A549 (cell line): ENCODE measurements at regions not wholly inside any gene's neighbourhood (a gene's known extent, or its start where the extent isn't known, plus 50 kb on each side); places are given as distances from the start of the nearest gene placed in this dataset.

Experiments
- ATAC-seq, 2 experiments: fragments of 200-7000 bp in 1 of 2; fragments of >200 bp in 1 of 2; cut with Nextera tagmentation in 1 of 2; cut with Tn5 transposase in 1 of 2; 3 replicates each; pipeline versions ENCODE4 v1.8.0 to v1.9.1; 2018 to 2020; ENCODE audit warnings: mild to moderate bottlenecking in 1 of 2, moderate library complexity in 1 of 2
- CTCF ChIA-PET: fragments of 300-600 bp; sonication (Branson Sonifier 250); formaldehyde crosslinking; extraction: SDS; loops from one replicate; lab custom pipeline; 2021; ENCODE audit warnings: antibody characterized with exemption, inconsistent platforms; lab: Yijun Ruan, JAX
- POLR2A ChIA-PET: fragments of 350-600 bp; formaldehyde crosslinking; extraction: SDS; loops from one replicate; lab custom pipeline; 2021; ENCODE audit warnings: antibody characterized with exemption, inconsistent platforms; lab: Yijun Ruan, JAX
- DNase-seq, 2 experiments: peaks; one replicate each; pipeline versions ENCODE4 v3.0.0 to v3.0.0-alpha.2; 2011 to 2016; ENCODE audit warnings: low read depth in 1 of 2, low spot score in 1 of 2
- FAIRE-seq: peaks from 2 replicates; lab custom pipeline; 2011; peaks lifted over from hg19 to GRCh38; lab: Jason Lieb, UNC
- H3K27ac ChIP-seq, 2 experiments: fragments of >200 bp; sonication (Bioruptor Twin); formaldehyde crosslinking; 3 replicates each; pipeline ENCODE4 v1.5.1; 2016 to 2017
- H3K4me1 ChIP-seq: fragments of >200 bp; sonication (Bioruptor Twin); formaldehyde crosslinking; 3 replicates; pipeline ENCODE4 v1.6.1; 2016
- H3K4me2 ChIP-seq: fragments of >200 bp; sonication (Bioruptor Twin); formaldehyde crosslinking; 3 replicates; pipeline ENCODE4 v1.6.1; 2016
- H3K4me3 ChIP-seq: fragments of >200 bp; sonication (Bioruptor Twin); formaldehyde crosslinking; 3 replicates; pipeline ENCODE4 v1.5.1; 2016
- H3K9me3 ChIP-seq: fragments of >200 bp; sonication (Bioruptor Twin); formaldehyde crosslinking; 3 replicates; pipeline ENCODE4 v1.6.1; 2016
- BCL3 ChIP-seq: fragments of >200 bp; sonication (Bioruptor Twin); formaldehyde crosslinking; IDR thresholded peaks from 3 replicates; pipeline ENCODE4 v1.6.1; 2016
- BHLHE40 ChIP-seq: IDR thresholded peaks from 2 replicates; pipeline ENCODE4 v1.6.1; 2012; ENCODE audit warnings: low read depth, low read length, inconsistent platforms
- EHMT2 ChIP-seq: fragments of 200-600 bp; sonication (generic); IDR thresholded peaks from 2 replicates; pipeline ENCODE4 v1.6.1; 2016; ENCODE audit warnings: antibody characterized with exemption, low read depth, mild to moderate bottlenecking, moderate library complexity
- EP300 ChIP-seq, 2 experiments: fragments of >200 bp; sonication (Bioruptor Twin); formaldehyde crosslinking; IDR thresholded peaks; 2 replicates in 1 of 2; 3 replicates in 1 of 2; pipeline ENCODE4 v1.6.1; 2016 to 2017
- ESRRA ChIP-seq: fragments of 150-350 bp; IDR thresholded peaks from 2 replicates; pipeline ENCODE4 v1.6.1; 2014; ENCODE audit warnings: mild to moderate bottlenecking, low read length, borderline replicate concordance
- FOXS1 ChIP-seq: fragments of 250-450 bp; sonication (Bioruptor Pico); IDR thresholded peaks from 2 replicates; pipeline ENCODE4 v1.5.0; 2020; ENCODE audit warnings: mild to moderate bottlenecking, moderate library complexity
- GATA3 ChIP-seq: IDR thresholded peaks from 2 replicates; pipeline ENCODE4 v1.6.1; 2012; ENCODE audit warnings: borderline replicate concordance
- HMGXB4 ChIP-seq: fragments of 250-450 bp; sonication (Bioruptor Pico); IDR thresholded peaks from 2 replicates; pipeline ENCODE4 v1.5.0; 2021; ENCODE audit warnings: mild to moderate bottlenecking, moderate library complexity, borderline replicate concordance
- HOXB13 ChIP-seq: fragments of 250-450 bp; sonication (Bioruptor Pico); IDR thresholded peaks from 2 replicates; pipeline ENCODE4 v1.5.0; 2020; ENCODE audit warnings: low read depth, mild to moderate bottlenecking, moderate library complexity
- KDM5A ChIP-seq: fragments of 200-600 bp; sonication (generic); IDR thresholded peaks from 2 replicates; pipeline ENCODE4 v1.6.1; 2016; ENCODE audit warnings: antibody characterized with exemption, mild to moderate bottlenecking
- MAZ ChIP-seq: fragments of 150-350 bp; IDR thresholded peaks from 2 replicates; pipeline ENCODE4 v1.6.1; 2014; ENCODE audit warnings: antibody characterized with exemption, low read depth, low read length, borderline replicate concordance
- MYC ChIP-seq: IDR thresholded peaks from 2 replicates; pipeline ENCODE4 v1.6.1; 2012; ENCODE audit warnings: mild to moderate bottlenecking, inconsistent platforms, low read length, improper control_type of control experiment, borderline replicate concordance
- NR3C1 ChIP-seq: fragments of >200 bp; sonication (Bioruptor Twin); formaldehyde crosslinking; IDR thresholded peaks from 3 replicates; pipeline ENCODE4 v1.6.1; 2017
- POLR2A ChIP-seq: IDR thresholded peaks from 2 replicates; pipeline ENCODE4 v1.6.1; 2012; ENCODE audit warnings: mild to moderate bottlenecking, low read length
- RFX5 ChIP-seq: fragments of 450-650 bp; IDR thresholded peaks from 2 replicates; pipeline ENCODE4 v1.7.1; 2014; ENCODE audit warnings: antibody characterized with exemption, mild to moderate bottlenecking, moderate library complexity
- SREBF2 ChIP-seq: fragments of 450-650 bp; IDR thresholded peaks from 2 replicates; pipeline ENCODE4 v1.6.1; 2014; ENCODE audit warnings: mild to moderate bottlenecking, moderate library complexity
- WGBS: methylation state at CpG from one replicate; pipeline ENCODE4 v1.1.6; 2017; ENCODE audit errors: missing lambda C conversion rate; 5-methylcytosine and 5-hydroxymethylcytosine counted together
- TF ChIP-seq, protein P1 (sequence below): fragments of >200 bp; sonication (Bioruptor Twin); formaldehyde crosslinking; IDR thresholded peaks from 3 replicates; pipeline ENCODE4 v1.5.1; 2016
- TF ChIP-seq, protein P2 (sequence below): fragments of 450-650 bp; IDR thresholded peaks from 2 replicates; pipeline ENCODE4 v1.6.1; 2014; ENCODE audit warnings: antibody characterized with exemption

GRCh38 chr3:107943786-107944523 is 146.9 kb downstream of the CD47 start (continued):
- TF ChIP-seq, protein P1, sequence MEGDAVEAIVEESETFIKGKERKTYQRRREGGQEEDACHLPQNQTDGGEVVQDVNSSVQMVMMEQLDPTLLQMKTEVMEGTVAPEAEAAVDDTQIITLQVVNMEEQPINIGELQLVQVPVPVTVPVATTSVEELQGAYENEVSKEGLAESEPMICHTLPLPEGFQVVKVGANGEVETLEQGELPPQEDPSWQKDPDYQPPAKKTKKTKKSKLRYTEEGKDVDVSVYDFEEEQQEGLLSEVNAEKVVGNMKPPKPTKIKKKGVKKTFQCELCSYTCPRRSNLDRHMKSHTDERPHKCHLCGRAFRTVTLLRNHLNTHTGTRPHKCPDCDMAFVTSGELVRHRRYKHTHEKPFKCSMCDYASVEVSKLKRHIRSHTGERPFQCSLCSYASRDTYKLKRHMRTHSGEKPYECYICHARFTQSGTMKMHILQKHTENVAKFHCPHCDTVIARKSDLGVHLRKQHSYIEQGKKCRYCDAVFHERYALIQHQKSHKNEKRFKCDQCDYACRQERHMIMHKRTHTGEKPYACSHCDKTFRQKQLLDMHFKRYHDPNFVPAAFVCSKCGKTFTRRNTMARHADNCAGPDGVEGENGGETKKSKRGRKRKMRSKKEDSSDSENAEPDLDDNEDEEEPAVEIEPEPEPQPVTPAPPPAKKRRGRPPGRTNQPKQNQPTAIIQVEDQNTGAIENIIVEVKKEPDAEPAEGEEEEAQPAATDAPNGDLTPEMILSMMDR: no peak
- TF ChIP-seq BHLHE40 (no peak), BCL3 (no peak)
- TF ChIP-seq, all 56 proteins: peak for 0

DNA sequence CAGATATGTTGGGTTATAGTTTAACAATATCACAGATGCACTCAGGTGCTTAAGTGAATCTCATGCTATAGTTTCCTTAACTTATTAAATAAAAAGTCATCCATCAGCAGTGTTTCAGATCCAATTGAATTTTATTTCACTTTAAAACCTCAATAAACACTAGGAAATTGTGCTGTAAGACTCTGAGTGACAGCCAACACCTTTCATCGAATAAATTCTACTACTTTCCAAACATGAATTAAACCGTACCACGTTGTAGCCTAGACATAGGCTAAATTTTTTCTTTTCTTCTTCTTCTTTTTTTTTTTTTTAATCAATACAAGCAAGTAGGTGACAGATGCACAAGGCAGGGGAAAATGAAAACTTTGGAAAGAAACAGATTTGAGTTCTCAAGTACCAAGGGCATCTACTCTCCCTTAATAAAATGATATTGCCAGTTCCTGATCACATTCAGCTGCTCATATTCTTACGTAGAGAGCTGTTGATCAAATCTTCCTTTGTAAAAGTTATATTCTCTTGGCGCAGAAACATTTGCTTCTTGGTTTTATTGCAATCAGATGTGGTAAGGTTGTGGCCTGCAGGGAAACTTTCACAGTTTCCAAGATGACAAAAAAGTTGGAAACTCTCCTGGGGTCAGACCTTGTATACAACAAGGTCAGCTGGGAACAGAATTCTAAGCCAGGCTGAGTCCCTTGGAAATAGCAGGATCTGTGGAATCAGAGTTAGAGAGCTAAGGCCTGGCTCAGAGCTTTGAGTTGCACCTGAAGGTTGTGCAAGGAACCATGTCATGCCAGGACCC is 147.7 kb downstream of the CD47 start:
- H3K4me1 ChIP-seq: no peaks in the 10 kb centered on the region
- CTCF ChIA-PET: interaction anchor here (0.6 to 1.7 kb wide), 4 partner anchors 14 to 232 kb away, joined by 3 to 7 read pairs (median 3); no protein-coding TSS in a partner anchor
- FAIRE-seq (no peak), DNase-seq (no peak), ATAC-seq (no peak)
- POLR2A ChIA-PET: no interaction called here
- no peak overlapping the region for H3K27ac ChIP-seq
- 73% methylated on average over 5 of the region's 5 CpGs for WGBS
- TF ChIP-seq FOXS1 (CRISPR knock-in tag) (no peak), EHMT2 (no peak), MAZ (no peak), HMGXB4 (CRISPR knock-in tag) (no peak), GATA3 (no peak), ESRRA (no peak)
- no peak overlapping the region for H3K4me3 ChIP-seq
- H3K4me2 ChIP-seq: no peak overlapping the region
- no peaks in the 10 kb centered on the region for H3K9me3 ChIP-seq

GRCh38 chr3:107942244-107942643 is 148.6 kb downstream of the CD47 start:
- ChIA-PET POLR2A (no interaction called here), CTCF (interaction anchor here (1.1 kb wide), 1 partner anchor 15 kb away, joined by 3 read pairs; no protein-coding TSS in a partner anchor)
- 34% methylated on average over 6 of the region's 6 CpGs for WGBS
- ATAC-seq: no peak
- Histone ChIP-seq H3K27ac (no peak overlapping the region), H3K4me2 (no peak overlapping the region), H3K9me3 (no peaks in the 10 kb centered on the region), H3K4me3 (no peak overlapping the region), H3K4me1 (no peaks in the 10 kb centered on the region)
- no peak for DNase-seq
- no peak for FAIRE-seq
- TF ChIP-seq SREBF2 (no peak), EP300 (IDR thresholded peaks at IDR 0.05) (no peak), MYC (no peak), POLR2A (no peak), HOXB13 (CRISPR knock-in tag) (no peak), KDM5A (no peak), NR3C1 (no peak), RFX5 (no peak)
- TF ChIP-seq, protein P2, sequence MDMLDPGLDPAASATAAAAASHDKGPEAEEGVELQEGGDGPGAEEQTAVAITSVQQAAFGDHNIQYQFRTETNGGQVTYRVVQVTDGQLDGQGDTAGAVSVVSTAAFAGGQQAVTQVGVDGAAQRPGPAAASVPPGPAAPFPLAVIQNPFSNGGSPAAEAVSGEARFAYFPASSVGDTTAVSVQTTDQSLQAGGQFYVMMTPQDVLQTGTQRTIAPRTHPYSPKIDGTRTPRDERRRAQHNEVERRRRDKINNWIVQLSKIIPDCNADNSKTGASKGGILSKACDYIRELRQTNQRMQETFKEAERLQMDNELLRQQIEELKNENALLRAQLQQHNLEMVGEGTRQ: no peak
